HG03060 (cell line): ENCODE measurements at regions not wholly inside any gene's neighbourhood (a gene's known extent, or its start where the extent isn't known, plus 50 kb on each side); places are given as distances from the start of the nearest gene placed in this dataset.
"Not testable (repeated sequence)": the region's sequence is repeated elsewhere in the genome, so short reads cannot be mapped to it uniquely, and the experiment has no call there.

ENCODE experiments used
- ATAC-seq: cut with Tn5 transposase; IDR thresholded peaks from one replicate; pipeline ENCODE4 v1.9.1; 2021; ENCODE audit warnings: low read depth, moderate number of reproducible peaks; ENCODE audit not compliant: unreplicated experiment

DNA sequence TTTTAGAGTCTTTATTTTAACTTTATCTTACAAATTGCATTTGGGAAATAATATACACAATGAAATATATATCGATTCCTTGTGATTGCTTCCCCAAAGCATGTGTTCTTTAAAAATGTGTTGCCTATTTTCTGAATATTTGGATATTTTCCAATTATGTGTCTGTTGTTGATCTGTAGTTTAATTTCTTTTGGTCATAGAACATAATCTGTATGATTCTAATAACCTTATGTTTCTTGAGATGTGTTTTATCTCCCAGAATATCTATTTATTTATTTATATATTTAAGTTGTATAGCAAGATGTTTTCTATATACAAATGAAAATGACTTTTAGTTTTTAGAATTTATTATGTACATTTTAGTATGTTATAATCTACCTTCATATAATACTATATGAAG lies 710.8 kb upstream of the PCDH20 start:
- ATAC-seq, result no peak

DNA sequence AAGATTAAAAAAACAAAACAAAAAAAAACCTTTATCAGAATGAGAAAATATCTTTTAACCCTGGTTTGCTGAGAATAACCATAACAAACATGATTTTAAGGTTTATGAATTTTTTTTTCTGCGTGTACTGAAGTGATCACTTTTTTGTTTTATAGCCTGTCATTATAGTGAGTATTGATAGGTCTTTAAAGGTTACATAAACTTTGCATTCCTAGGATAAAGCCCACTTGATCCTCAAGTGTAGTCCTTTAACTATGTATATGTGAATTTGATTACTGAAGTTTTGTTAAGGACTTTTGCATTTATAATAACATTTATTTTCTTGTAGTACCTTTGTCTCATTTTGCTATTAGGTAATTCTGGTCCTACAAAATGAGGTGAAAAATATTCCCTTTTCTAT lies 709.8 kb upstream of the PCDH20 start:
- no peak for ATAC-seq

DNA sequence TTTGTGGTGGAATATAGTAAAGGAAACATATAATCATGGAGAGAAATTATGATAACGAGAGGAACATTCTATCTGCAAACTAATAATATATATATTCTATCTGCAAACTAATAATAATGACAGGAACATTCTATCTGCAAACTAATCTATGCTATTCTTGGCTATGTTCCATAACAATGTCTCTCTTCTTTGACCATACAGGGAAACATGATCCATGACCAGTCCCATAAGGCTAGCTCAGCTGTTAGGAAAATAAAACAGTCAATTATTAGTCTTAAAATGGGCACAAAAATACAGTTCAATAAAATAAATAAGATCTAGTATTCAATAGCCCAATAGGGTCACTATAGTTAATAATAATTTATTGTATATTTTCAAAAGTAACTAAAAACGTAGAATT lies 707.8 kb upstream of the PCDH20 start:
- ATAC-seq, result no peak

DNA sequence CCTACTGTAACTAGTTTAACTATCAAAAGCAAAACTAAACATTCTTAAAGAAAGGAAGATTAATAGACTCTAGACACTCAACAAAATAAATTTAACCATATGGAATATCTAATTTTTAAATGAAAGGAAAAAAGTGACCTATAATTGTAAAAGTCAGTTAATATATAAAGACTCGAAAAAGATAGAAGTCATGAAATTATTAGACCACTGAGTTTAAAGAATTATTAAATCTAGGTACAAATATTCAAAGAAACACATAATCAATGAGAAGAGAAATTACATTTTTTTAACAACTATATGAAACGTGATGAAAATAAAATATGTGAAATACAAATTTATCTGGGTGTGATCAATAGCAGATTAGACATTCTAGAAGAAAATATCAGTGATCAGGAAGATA lies 706.8 kb upstream of the PCDH20 start:
- no peak for ATAC-seq

DNA sequence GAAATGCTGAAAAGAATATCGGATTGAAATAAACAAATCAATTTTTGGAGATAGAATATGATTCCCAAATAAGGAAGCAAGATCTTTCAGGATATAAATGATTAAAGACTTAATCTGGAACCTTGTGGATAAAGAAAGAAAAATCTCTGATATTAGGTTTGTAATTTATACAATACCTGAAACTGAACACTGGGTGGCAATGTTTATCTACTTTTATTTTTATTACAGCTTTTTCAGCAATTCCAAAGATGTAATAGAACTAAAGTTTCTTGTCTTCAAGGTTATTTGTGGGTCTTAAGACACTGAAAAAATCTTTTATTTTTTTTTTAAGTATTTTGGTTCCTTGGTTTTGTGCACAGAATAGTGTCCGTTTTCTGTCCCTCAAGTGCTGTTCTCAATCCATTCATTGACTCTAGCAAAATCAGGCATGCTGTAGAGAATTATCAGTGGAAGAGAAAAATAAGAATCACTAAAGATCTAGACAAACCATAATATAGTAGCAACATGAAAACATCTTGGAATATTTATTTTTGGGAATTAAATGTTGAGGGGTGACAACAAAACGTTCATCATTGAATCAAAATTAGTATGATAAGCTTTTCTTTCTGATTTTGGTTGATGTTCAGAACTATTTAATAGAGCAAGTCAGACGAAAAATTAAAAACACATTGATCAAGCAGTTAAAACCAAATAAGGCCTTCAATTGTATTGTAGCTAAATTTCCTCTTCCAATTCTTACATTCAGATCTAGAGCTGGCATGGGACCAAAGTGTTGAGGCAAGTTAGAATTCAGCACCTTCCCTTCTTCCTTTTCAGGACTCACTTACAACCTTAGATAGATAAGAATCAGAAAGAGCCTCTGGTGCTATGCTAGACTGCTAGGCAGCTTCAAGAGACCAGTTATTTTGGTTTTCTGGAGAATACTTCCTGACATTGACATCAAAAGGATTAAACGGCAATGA lies 704.4 kb upstream of the PCDH20 start:
- no peak for ATAC-seq

DNA sequence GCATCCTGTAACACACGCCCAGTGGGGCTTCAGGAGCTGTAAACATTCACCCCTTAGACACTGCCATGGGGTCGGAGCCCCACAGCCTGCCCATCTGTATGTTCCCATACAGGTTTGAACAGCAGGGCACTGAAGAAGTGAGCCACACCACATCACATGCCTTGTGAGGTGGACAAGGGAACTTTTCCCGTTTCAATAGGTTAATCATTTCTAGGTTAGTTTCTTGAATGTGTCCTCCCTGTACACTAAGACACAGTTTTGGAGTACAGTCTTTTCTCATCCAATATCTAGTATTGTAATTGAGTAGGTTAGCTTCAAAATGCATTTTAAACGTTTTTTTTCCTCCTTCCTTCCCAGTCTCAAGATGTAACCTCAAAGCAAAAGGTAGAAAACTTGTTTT lies 700.2 kb upstream of the PCDH20 start:
- ATAC-seq, result no peak

DNA sequence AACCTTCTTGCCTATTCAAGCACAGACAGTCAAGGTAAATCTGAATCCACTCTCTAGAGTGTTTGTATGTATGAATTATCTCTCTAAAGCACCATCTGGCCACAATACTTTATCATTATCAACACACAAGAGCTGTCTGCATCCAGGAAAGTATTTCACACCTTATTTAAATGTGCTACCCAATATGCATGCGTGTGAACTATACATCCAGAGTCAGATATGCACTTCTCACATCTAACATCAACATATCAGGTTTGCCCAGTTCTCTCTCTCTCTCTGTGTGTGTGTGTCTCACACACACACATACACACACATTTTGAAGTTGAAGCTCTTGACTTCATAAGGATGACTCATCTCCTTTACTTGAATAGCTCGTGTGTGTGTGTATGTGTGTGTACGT lies 697.5 kb upstream of the PCDH20 start:
- ATAC-seq, result no peak

DNA sequence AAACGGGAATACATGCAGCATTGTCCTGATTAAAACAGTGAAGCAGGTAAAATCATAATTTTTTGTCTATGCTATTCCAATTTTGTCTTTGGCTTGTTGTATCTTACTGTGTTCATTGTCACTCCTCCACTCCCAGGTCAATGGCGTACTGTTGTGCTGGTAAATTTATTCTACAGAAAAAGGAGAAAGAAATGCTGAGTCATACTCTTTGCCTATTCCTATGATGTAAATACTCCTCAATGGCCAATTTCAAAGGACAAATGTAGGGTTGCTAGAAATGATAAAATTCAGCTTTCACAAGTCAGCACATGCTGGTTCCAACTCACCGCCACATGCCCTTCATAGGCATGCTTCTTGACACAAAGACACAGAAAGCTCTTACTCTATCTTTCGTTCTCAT lies 694.4 kb upstream of the PCDH20 start:
- no peak for ATAC-seq

DNA sequence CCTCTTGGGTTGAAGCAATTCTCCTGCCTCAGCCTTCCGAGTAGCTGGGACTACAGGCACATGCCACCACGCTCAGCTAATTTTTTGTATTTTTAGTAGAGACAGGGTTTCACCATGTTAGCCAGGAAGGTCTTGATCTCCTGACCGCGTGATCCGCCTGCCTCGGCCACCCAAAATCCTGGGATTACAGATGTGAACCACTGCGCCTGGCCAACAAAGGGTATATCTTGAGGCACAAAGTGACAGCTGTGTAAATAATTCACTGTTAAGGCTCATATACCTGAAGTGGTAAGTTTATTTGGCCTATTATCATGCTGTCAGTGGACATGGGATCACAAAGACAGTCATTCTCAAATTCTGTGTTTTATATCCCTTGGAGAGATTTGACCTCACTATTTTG lies 688.5 kb upstream of the PCDH20 start:
- ATAC-seq, result not testable (repeated sequence)

DNA sequence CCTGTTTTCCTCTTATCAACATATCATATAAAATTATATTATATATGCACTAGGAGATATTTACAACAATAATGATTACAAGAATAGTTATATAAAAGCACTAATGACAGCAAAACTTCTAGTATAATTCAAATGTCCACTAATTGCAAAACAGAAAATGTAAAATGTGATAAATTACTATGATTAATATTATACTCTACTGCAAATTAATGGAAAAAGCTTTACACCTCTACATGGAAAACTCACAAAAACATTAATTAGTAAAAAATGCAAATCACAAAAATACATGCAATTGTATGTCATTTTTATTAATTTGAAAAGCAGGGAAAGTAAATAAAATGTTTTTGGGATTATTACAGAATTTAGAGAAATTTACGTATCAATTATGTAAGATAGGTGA lies 681.0 kb upstream of the PCDH20 start:
- ATAC-seq, result no peak

DNA sequence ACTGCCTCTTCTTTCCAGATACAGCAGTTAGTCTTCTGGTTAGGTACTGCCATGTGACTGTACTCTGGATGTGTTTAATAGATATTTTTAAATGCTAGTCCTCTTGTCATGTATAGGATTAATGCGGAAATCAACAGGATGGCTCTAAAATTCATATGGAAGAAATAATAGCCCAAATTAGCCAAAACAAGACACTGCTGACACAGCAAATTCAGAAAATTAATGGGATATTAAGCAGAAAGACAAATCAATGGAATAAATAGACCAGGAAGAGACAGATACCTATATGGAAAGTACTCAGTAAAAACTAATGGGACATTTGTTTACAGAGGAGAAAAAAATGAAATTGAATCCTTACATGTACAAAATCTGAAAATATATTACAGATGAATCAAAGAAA lies 679.3 kb upstream of the PCDH20 start:
- ATAC-seq, result no peak

DNA sequence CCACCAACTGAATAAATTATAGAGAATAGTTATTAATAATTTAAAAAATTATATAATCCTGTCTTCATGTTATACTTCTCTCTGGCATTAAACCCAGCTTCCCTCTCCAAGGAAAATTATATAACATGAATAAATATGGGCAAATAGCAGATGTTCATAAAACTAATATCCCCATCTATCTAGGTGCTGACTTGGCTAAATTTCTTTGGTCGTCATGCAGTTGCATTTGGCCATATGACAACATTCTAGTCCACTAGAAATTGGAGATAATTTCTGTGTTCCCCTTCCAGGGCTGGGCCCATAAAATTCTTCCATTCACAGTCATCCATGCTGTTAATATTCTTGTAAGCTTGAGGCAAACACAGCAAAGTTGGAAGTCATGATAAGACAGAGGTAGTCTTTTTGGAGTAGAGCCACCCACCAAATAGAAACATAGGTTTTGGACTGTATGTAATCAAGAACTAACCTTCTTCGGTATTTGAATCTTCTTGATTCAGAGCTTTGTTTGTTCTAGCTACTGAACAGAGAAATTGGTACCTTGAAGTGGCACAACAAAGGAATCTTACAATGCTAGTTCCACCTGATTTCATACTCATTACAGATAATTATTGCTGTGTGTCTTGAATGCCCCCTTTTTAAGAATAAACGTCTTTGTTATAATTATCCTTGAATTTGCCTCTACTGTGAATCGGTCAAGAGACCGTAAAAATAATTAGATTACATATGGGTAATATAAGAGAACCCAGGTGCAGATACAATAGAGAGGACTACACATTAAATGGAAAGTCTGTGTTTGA lies 678.5 kb upstream of the PCDH20 start:
- ATAC-seq, result no peak

DNA sequence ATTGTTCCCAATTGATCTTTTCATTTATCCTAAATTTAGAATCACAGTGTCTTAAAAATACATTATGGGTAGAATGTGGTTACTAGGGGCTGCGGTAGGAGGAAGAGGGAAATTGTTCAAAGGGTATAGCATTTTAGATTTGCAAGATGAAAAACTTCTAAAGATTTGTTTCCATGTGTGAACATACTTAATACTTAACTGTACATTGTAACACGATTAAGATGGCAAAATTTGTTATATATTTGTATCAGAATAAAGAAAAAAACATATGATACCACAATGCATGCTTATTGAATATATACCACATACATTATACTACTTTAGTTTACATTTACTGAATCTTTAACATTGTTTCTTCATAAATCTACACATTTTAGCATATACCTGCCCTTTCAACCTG lies 677.3 kb upstream of the PCDH20 start:
- no peak for ATAC-seq

DNA sequence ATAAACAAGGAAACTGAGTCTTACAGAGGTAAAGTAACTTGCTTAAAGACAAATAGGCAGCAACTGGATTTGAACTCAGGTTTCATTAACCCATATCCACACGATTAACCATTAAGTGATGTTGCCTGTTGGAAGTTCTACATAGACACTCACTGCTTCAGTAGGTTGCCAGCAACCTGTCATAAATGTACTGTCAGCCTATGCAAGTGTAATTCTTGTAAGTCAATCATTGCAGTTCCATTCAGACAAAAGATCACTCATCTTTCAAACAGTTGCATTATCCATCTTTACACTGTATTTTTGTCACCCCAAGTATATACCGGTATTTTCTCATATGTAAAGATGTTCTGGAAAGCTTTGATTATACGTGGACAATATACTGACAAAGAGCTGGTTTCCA lies 676.9 kb upstream of the PCDH20 start:
- no peak for ATAC-seq

DNA sequence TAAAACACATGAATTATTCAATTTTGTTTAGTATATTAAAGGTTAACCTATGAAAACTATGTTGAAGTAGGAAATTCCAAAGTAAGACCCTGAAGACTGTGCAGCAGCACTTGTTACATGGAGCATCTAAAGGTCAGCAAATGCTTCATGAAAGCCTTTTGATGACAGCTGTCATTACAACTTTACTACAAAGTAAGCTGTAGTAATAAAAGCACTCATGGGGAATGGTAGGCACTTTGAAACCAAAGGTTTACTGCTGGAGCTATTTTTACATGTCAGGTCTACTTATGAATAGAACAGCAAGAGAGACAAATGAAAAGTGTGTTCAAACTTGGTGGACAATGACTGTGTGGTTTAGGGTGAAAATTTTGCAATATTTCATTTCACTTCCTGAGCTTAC lies 672.5 kb upstream of the PCDH20 start:
- ATAC-seq, result no peak

DNA sequence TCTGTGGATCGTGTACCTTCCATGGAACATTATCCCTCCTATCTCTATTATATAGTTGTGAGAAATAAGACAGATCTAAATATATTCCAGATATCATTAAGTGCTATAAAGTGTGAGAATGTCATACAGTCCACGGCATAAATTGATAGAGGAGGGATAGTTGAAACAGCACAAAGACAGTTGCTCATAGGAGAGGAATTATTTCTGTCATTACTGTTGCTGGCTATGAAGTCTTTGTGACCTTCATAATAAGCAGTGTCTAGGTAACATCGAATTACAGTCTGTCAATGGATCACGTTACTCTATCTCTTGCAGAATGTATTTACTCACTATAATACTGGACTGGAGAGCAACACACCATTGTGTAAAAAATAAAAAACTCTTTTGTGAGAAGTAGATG lies 671.5 kb upstream of the PCDH20 start:
- ATAC-seq, result no peak

DNA sequence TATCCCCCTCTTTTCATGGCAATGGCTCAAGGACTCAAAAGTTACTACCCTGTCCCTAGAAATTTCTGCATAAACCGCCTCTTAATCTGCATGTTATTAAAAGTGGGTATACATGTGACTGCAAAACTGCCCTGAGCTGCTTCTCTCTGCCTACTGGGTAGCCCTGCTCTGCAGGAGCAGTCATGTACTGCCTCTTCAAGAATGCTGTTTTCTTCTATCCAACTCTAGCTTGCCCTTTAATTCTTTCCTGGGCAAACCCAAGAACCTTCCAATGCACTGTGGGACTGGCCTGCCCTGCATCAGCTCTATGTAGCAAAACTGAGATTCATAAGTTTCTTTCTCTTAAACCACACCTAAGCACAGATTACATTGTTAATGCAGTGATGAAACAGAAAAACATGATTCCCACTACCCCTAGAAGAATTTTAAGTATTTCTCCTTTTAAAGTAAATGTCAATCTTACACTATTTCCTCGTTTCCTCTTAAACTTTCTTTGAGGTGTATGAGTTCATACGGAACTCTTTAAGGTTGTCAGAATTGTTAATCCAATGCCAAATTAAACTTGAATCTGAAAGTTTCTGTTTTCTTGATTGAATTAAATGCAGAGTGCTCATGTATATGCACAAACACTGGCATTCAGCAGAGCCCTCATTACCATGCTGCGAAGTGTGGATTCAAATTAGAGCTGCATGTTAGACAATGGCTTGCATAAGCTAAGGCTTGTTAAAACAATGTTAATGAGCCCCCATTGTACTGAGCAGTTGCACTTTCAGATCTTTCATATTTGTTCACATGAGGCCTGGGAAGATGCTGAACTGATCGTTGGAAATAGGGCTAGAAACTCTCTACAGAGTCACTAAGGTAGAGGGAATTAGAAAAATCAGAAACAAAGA lies 669.9 kb upstream of the PCDH20 start:
- ATAC-seq, result no peak

DNA sequence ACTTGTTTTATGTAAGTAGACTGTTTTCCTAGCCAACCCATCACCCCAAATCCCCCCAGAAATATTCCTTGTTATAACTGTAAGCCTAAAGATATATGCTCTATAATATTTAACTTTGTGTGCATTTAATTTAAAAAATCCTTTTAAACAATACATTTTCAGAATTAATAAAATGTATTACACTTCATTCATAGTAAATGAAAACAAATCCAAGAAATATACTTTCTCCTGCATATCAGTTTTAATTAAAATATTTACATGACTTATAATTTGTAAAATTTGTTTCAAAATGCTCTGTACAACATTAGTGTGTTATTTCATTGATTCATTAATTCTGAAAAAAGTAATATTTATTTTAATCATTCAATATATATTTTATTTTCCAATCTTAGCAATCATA lies 669.1 kb upstream of the PCDH20 start:
- no peak for ATAC-seq

DNA sequence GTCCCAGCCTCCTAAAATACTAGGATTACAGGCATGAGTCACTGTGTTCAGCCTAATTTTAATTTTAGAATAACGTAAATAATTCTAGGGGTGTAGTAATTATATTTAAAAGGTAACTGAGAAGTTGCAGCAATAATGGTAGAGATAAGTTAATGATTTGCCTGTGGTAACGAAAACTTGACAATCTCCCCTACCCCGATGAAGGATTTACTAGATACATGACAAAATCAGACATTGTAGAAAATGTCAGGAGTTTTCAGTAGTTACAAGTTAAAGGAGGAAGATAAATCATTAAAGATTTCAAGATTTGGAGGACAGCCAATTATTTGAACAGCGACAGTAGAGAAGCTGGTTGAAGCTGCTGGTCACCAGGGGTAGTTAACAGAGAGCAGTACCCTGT lies 652.2 kb upstream of the PCDH20 start:
- ATAC-seq, result no peak

DNA sequence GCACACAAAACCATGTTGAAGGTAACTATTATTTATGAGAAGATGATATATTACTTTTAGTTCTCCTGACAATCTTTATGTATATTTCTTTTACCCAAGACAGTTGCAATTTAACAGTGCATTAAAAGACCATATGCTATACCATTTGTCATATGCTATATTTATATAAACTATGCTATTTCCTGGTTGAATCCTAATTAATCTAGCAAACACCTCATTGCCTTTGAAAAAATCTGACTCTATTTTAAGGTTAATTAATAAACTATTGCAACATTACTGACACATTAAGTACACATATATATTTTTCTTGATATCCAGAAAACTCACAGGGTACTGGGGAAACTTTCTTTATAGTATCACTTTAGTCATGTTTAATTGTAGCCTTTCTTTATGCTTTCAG lies 649.4 kb upstream of the PCDH20 start:
- no peak for ATAC-seq

DNA sequence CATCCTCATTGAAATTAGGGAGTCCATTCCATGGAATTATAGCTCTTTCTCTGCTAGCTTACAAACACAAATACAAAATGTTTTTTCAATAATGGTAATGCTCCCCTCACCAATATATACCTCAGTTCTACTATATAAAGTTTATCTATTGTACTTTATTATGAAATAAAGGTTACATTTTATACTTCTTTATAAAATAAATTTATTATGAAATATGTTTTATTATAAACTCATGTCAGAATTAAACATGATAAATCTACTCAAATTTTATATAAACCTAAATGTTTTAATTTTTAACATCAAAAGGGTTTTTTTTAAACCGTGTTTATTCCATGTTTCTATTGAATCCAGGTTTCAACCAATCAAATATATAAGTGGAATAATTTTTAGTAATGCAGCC lies 646.1 kb upstream of the PCDH20 start:
- ATAC-seq, result no peak
